ENCODE measurements at regions not wholly inside any gene's neighbourhood (a gene's known extent, or its start where the extent isn't known, plus 50 kb on each side); places are given as distances from the start of the nearest gene placed in this dataset.

- H3K4me3 Mint-ChIP-seq (ENCODE audit: low read depth, unreplicated experiment): no peak overlapping the region
- H3K27me3 Mint-ChIP-seq (ENCODE audit: unreplicated experiment): peaks cover 98% of the 10 kb centered on the region
- no peaks in the 10 kb centered on the region for H3K4me1 Mint-ChIP-seq (ENCODE audit: low read depth, unreplicated experiment)
- CTCF ChIA-PET: no interaction called here
- H3K27ac Mint-ChIP-seq (ENCODE audit: unreplicated experiment): no peak overlapping the region
- no peaks in the 10 kb centered on the region for H3K36me3 Mint-ChIP-seq (ENCODE audit: insufficient read depth, unreplicated experiment)
- TF ChIP-seq CTCF (IDR thresholded peaks at IDR 0.05; ENCODE audit: unreplicated experiment): no peak
- intact Hi-C loops (cut with micrococcal nuclease; ENCODE audit: unreplicated experiment): no loop called here
- no peak for DNase-seq
- no peaks in the 10 kb centered on the region for H3K9me3 Mint-ChIP-seq (ENCODE audit: low read depth, unreplicated experiment)
- no TSS peak for BruUV-seq (replicated peaks)
Measured at GRCh38 chr12:113678223-113679119, 206.8 kb upstream of the LHX5 start.

GRCh38 chr12:113676547-113676946, 204.9 kb upstream of the LHX5 start:
- Mint-ChIP-seq H3K27ac (ENCODE audit: unreplicated experiment) (no peak overlapping the region), H3K4me3 (ENCODE audit: low read depth, unreplicated experiment) (no peak overlapping the region), H3K36me3 (ENCODE audit: insufficient read depth, unreplicated experiment) (no peaks in the 10 kb centered on the region), H3K9me3 (ENCODE audit: low read depth, unreplicated experiment) (no peaks in the 10 kb centered on the region), H3K4me1 (ENCODE audit: low read depth, unreplicated experiment) (no peaks in the 10 kb centered on the region), H3K27me3 (ENCODE audit: unreplicated experiment) (peaks cover 93% of the 10 kb centered on the region)
- no peak for TF ChIP-seq CTCF (IDR thresholded peaks at IDR 0.05; ENCODE audit: unreplicated experiment)
- CTCF ChIA-PET: no interaction called here
- BruUV-seq (replicated peaks): no TSS peak
- intact Hi-C loops (cut with micrococcal nuclease; ENCODE audit: unreplicated experiment): no loop called here
- no peak for DNase-seq

DNA sequence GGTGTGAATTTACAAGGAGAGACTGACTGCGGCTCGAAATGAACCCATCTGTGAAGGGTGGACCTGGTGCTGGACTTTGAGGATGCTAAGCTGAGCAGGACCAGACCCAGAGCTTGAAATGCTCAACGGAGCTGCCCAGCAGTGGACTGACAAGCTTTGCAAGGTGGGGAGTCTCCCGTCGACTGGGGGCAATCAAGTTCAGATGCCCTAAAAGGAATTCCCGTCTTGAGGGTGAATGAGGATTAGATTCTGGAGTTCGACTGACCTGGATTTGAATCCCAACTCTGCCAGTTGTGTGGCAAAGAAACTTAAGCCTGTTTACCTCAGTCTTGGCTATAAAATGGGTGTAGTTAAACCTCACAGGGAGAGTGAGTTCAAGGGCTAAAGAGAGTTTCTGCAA, 204.4 kb upstream of the LHX5 start:
- intact Hi-C loops (cut with micrococcal nuclease; ENCODE audit: unreplicated experiment): no loop called here
- Mint-ChIP-seq H3K27ac (ENCODE audit: unreplicated experiment) (no peak overlapping the region), H3K4me3 (ENCODE audit: low read depth, unreplicated experiment) (no peak overlapping the region), H3K36me3 (ENCODE audit: insufficient read depth, unreplicated experiment) (no peaks in the 10 kb centered on the region), H3K4me1 (ENCODE audit: low read depth, unreplicated experiment) (no peaks in the 10 kb centered on the region), H3K27me3 (ENCODE audit: unreplicated experiment) (peaks cover 93% of the 10 kb centered on the region), H3K9me3 (ENCODE audit: low read depth, unreplicated experiment) (no peaks in the 10 kb centered on the region)
- CTCF ChIA-PET: no interaction called here
- DNase-seq: no peak
- no peak for TF ChIP-seq CTCF (IDR thresholded peaks at IDR 0.05; ENCODE audit: unreplicated experiment)
- no TSS peak for BruUV-seq (replicated peaks)

- CTCF ChIA-PET: no interaction called here
- no peaks in the 10 kb centered on the region for H3K4me1 Mint-ChIP-seq (ENCODE audit: low read depth, unreplicated experiment)
- no peak for DNase-seq
- no peak overlapping the region for H3K27ac Mint-ChIP-seq (ENCODE audit: unreplicated experiment)
- H3K27me3 Mint-ChIP-seq (ENCODE audit: unreplicated experiment): peaks cover 93% of the 10 kb centered on the region
- BruUV-seq (replicated peaks): no TSS peak
- intact Hi-C loops (cut with micrococcal nuclease; ENCODE audit: unreplicated experiment): no loop called here
- no peaks in the 10 kb centered on the region for H3K9me3 Mint-ChIP-seq (ENCODE audit: low read depth, unreplicated experiment)
- H3K4me3 Mint-ChIP-seq (ENCODE audit: low read depth, unreplicated experiment): no peak overlapping the region
- no peak for TF ChIP-seq CTCF (IDR thresholded peaks at IDR 0.05; ENCODE audit: unreplicated experiment)
- H3K36me3 Mint-ChIP-seq (ENCODE audit: insufficient read depth, unreplicated experiment): no peaks in the 10 kb centered on the region
Measured at GRCh38 chr12:113674996-113675395, 203.3 kb upstream of the LHX5 start.

All from Calu3 (cell line).